Neural progenitor cell (in vitro differentiated cells): ENCODE measurements at regions not wholly inside any gene's neighbourhood (a gene's known extent, or its start where the extent isn't known, plus 50 kb on each side); places are given as distances from the start of the nearest gene placed in this dataset.

Experiments used
- EZH2 ChIP-seq: fragments of 200-600 bp; sonication (generic); IDR thresholded peaks from 2 replicates; pipeline ENCODE4 v1.6.1; 2017; ENCODE audit warnings: antibody characterized with exemption, mild to moderate bottlenecking, moderate library complexity
- TF ChIP-seq, protein P1 (sequence below): fragments of 200-600 bp; sonication (generic); IDR thresholded peaks from 2 replicates; pipeline ENCODE4 v1.5.1; 2017; ENCODE audit warnings: antibody characterized with exemption, mild to moderate bottlenecking

DNA sequence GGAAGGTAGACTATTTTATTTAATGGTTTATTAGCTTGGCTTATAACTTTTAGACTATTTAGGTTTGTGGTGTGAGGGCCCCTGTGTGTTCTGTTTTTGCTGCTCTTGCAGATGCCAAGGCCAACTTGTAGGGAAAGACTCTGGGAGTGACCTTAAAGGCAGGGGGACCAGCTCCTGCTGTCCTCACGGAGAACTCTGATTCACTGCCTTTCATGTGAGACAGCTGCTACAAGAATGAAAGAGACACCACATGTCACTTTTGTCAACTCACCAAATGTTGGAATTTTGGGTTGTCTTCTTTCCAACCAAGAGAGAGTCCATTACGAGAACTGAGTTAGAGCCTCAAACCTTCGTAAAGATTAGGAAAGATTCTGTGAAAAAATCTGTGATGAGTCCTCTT lies 258.3 kb upstream of the ADAMTSL1 start:
- TF ChIP-seq, protein P1, sequence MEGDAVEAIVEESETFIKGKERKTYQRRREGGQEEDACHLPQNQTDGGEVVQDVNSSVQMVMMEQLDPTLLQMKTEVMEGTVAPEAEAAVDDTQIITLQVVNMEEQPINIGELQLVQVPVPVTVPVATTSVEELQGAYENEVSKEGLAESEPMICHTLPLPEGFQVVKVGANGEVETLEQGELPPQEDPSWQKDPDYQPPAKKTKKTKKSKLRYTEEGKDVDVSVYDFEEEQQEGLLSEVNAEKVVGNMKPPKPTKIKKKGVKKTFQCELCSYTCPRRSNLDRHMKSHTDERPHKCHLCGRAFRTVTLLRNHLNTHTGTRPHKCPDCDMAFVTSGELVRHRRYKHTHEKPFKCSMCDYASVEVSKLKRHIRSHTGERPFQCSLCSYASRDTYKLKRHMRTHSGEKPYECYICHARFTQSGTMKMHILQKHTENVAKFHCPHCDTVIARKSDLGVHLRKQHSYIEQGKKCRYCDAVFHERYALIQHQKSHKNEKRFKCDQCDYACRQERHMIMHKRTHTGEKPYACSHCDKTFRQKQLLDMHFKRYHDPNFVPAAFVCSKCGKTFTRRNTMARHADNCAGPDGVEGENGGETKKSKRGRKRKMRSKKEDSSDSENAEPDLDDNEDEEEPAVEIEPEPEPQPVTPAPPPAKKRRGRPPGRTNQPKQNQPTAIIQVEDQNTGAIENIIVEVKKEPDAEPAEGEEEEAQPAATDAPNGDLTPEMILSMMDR: no peak
- no peak for TF ChIP-seq EZH2
